ENCODE measurements at regions not wholly inside any gene's neighbourhood (a gene's known extent, or its start where the extent isn't known, plus 50 kb on each side); places are given as distances from the start of the nearest gene placed in this dataset.

- TF ChIP-seq MXI1 (IDR thresholded peaks at IDR 0.05; ENCODE audit: borderline replicate concordance, low read depth, low read length) = no peak
- TF ChIP-seq, protein P1, sequence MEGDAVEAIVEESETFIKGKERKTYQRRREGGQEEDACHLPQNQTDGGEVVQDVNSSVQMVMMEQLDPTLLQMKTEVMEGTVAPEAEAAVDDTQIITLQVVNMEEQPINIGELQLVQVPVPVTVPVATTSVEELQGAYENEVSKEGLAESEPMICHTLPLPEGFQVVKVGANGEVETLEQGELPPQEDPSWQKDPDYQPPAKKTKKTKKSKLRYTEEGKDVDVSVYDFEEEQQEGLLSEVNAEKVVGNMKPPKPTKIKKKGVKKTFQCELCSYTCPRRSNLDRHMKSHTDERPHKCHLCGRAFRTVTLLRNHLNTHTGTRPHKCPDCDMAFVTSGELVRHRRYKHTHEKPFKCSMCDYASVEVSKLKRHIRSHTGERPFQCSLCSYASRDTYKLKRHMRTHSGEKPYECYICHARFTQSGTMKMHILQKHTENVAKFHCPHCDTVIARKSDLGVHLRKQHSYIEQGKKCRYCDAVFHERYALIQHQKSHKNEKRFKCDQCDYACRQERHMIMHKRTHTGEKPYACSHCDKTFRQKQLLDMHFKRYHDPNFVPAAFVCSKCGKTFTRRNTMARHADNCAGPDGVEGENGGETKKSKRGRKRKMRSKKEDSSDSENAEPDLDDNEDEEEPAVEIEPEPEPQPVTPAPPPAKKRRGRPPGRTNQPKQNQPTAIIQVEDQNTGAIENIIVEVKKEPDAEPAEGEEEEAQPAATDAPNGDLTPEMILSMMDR (conservative IDR thresholded peaks at IDR 0.05; ENCODE audit: low read depth, low read length) = no peak
- TF ChIP-seq POLR2A (IDR thresholded peaks at IDR 0.05; ENCODE audit: low read depth, low read length) = no peak
- TF ChIP-seq RAD21 (IDR thresholded peaks at IDR 0.05; ENCODE audit: low read length) = no peak
- no peak for TF ChIP-seq CEBPB (IDR thresholded peaks at IDR 0.05; ENCODE audit: low read depth, low read length)
- TF ChIP-seq, protein P2, sequence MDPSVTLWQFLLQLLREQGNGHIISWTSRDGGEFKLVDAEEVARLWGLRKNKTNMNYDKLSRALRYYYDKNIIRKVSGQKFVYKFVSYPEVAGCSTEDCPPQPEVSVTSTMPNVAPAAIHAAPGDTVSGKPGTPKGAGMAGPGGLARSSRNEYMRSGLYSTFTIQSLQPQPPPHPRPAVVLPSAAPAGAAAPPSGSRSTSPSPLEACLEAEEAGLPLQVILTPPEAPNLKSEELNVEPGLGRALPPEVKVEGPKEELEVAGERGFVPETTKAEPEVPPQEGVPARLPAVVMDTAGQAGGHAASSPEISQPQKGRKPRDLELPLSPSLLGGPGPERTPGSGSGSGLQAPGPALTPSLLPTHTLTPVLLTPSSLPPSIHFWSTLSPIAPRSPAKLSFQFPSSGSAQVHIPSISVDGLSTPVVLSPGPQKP (IDR thresholded peaks at IDR 0.05; ENCODE audit: borderline replicate concordance, low read depth, low read length) = no peak
- no peak for TF ChIP-seq SMC3 (IDR thresholded peaks at IDR 0.05; ENCODE audit: low read depth, low read length)
- TF ChIP-seq MAFK (IDR thresholded peaks at IDR 0.05; ENCODE audit: low read depth, low read length) = no peak
- TF ChIP-seq RFX5 (IDR thresholded peaks at IDR 0.05; ENCODE audit: low read depth, low read length) = no peak
- TF ChIP-seq CHD1 (IDR thresholded peaks at IDR 0.05; ENCODE audit: low read depth, low read length) = no peak
These were observed 701.0 kb upstream of the PITX2 start for GRCh38 chr4:111323916-111324315.

Data from IMR-90 (cell line).